Uterus (tissue), 3 donors: ENCODE measurements at regions not wholly inside any gene's neighbourhood (a gene's known extent, or its start where the extent isn't known, plus 50 kb on each side); places are given as distances from the start of the nearest gene placed in this dataset.

Experiments
- DNase-seq, 2 donors: peaks; one replicate each; pipeline ENCODE4 v3.0.0-alpha.2; 2019 to 2020
- H3K27ac ChIP-seq, 2 donors: fragments of 200-600 bp; sonication (generic); 1 replicate in 1 of 2; 2 replicates in 1 of 2; pipeline ENCODE4 v1.5.1; 2016 to 2018
- H3K27me3 ChIP-seq, 2 donors: fragments of 200-600 bp; sonication (generic); one replicate each; pipeline ENCODE4 v1.5.1; 2018 to 2019; ENCODE audit warnings: control low read depth in 1 of 2
- H3K36me3 ChIP-seq, 2 donors: fragments of 200-600 bp; sonication (generic); one replicate each; pipeline ENCODE4 v1.5.1; 2019; ENCODE audit warnings: control low read depth in 1 of 2
- H3K4me1 ChIP-seq, 2 donors: fragments of 200-600 bp; sonication (generic); one replicate each; pipeline ENCODE4 v1.5.1; 2018 to 2019; ENCODE audit warnings: control low read depth in 1 of 2
- H3K4me3 ChIP-seq, 2 donors: fragments of 200-600 bp; sonication (generic); 1 replicate in 1 of 2; 2 replicates in 1 of 2; pipeline ENCODE4 v1.5.1; 2018 to 2019; ENCODE audit warnings: mild to moderate bottlenecking in 1 of 2
- H3K9me3 ChIP-seq, 2 donors: fragments of 200-600 bp; sonication (generic); one replicate each; pipeline ENCODE4 v1.5.1; 2019; ENCODE audit warnings: control low read depth in 1 of 2
- CTCF ChIP-seq, 4 experiments: fragments of 200-600 bp in 2 of 4; fragments of 450-650 bp in 2 of 4; sonication (generic) in 2 of 4; IDR thresholded peaks; one replicate each; pipeline ENCODE4 v1.5.1; 2016 to 2019; ENCODE audit warnings: antibody characterized with exemption in 4 of 4, mild to moderate bottlenecking in 2 of 4, moderate library complexity in 1 of 4
- POLR2A ChIP-seq, 2 donors: fragments of 450-650 bp; IDR thresholded peaks; one replicate each; pipeline ENCODE4 v1.6.1; 2016; ENCODE audit warnings: antibody characterized with exemption in 2 of 2, mild to moderate bottlenecking in 1 of 2, moderate library complexity in 1 of 2
- intact Hi-C: fragments of 100-400 bp; cut with DNase I; formaldehyde crosslinking; loops from one replicate; pipeline ENCODE4 v1.15.1; 2023; ENCODE audit warnings: low total_unique reads
- donor health status: DM: yes; HTN: yes; CAD: no.

DNA sequence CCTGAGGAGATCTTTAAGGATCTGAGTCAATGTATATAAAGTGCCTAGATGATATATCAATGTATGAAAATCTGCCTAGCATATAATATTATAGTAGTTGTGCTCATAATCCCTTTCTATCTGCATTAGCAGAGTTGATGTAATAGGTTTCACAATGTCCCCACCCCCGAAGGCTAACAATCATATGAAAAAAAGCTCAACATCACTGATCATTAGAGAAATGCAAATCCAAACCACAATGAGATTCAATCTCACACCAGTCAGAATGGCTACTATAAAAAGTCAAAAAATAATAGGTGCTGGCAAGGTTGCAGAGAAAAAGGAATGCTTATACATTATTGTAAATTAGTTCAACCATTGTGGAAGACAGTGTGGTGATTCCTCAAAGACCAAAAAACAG lies 147.8 kb upstream of the DPT start:
- Histone ChIP-seq H3K4me1 (peaks cover 0 to 7% of the 10 kb centered on the region in 2 donors), H3K9me3 (no peaks in the 10 kb centered on the region), H3K36me3 (no peaks in the 10 kb centered on the region), H3K4me3 (no peak overlapping the region), H3K27me3 (no peaks in the 10 kb centered on the region), H3K27ac (no peak overlapping the region)
- DNase-seq, result no peak
- TF ChIP-seq POLR2A (IDR thresholded peaks at IDR 0.05) (no peak), CTCF (IDR thresholded peaks at IDR 0.05) (no peak)
- intact Hi-C loops, result no loop called here

DNA sequence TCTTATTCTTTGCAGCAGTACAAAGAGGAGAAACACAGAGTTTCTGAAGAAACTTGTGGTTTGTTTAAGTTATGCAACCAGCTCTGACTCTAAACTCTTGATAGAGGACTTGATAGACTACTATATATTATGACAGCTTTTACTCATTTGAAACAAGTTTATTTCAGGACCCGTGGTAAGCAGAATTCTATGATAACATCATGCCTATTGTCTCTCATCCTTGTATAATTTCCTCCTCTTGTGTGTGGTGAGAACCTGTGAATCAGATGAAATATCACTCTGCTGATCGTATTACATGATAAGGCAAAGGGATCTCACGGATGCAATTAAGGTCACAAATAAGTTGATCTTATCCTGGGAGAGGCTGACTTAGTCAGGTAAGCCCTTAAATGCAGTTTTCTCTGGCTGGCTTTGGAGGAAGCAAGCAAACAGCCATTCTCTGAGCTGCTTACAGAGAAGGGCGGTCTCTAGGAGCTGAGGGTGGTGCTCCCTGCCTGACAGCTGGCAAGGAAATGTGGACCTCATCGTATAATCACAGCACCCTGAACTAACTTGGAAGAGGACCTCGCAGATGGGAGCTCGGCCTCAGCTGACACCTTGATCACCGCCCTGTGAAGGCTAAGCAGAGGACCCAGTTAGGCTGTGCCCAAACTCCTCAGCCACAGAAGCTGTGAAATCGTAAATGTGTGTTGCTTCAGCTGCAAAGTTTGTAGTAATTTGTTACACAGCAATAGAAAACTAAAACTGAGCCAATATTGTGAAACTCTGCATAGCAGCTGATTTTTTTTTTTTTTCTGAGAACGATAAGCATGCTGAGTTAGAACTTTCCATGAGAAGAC lies 151.1 kb upstream of the DPT start:
- TF ChIP-seq CTCF (IDR thresholded peaks at IDR 0.05) (no peak), POLR2A (IDR thresholded peaks at IDR 0.05) (no peak)
- H3K4me3 ChIP-seq, result no peak overlapping the region
- peak overlapping the region; percentile 24 to 70 for H3K27ac ChIP-seq
- no peaks in the 10 kb centered on the region for H3K27me3 ChIP-seq
- no peaks in the 10 kb centered on the region for H3K36me3 ChIP-seq
- intact Hi-C loops, result no loop called here
- peaks cover 0 to 7% of the 10 kb centered on the region in 2 donors for H3K4me1 ChIP-seq
- peak; percentile 39 to 57 for DNase-seq
- no peaks in the 10 kb centered on the region for H3K9me3 ChIP-seq

GRCh38 chr1:168881656-168882260 lies 152.8 kb upstream of the DPT start:
- no peak overlapping the region for H3K4me3 ChIP-seq
- intact Hi-C loops, result no loop called here
- H3K36me3 ChIP-seq, result no peaks in the 10 kb centered on the region
- peak overlapping the region in 1 of 2 donors; percentile 29 for H3K27ac ChIP-seq
- no peak for DNase-seq
- H3K4me1 ChIP-seq, result peaks cover 0 to 7% of the 10 kb centered on the region in 2 donors
- no peaks in the 10 kb centered on the region for H3K9me3 ChIP-seq
- TF ChIP-seq POLR2A (IDR thresholded peaks at IDR 0.05), result no peak
- TF ChIP-seq CTCF (IDR thresholded peaks at IDR 0.05), result no peak
- no peaks in the 10 kb centered on the region for H3K27me3 ChIP-seq

GRCh38 chr1:168887381-168887780 lies 158.4 kb upstream of the DPT start:
- no peak overlapping the region for H3K4me3 ChIP-seq
- no peak overlapping the region for H3K27ac ChIP-seq
- no peak for DNase-seq
- H3K36me3 ChIP-seq, result no peaks in the 10 kb centered on the region
- TF ChIP-seq CTCF (IDR thresholded peaks at IDR 0.05) (no peak), POLR2A (IDR thresholded peaks at IDR 0.05) (no peak)
- no peaks in the 10 kb centered on the region for H3K9me3 ChIP-seq
- no peaks in the 10 kb centered on the region for H3K27me3 ChIP-seq
- no peaks in the 10 kb centered on the region for H3K4me1 ChIP-seq
- intact Hi-C loops, result no loop called here

DNA sequence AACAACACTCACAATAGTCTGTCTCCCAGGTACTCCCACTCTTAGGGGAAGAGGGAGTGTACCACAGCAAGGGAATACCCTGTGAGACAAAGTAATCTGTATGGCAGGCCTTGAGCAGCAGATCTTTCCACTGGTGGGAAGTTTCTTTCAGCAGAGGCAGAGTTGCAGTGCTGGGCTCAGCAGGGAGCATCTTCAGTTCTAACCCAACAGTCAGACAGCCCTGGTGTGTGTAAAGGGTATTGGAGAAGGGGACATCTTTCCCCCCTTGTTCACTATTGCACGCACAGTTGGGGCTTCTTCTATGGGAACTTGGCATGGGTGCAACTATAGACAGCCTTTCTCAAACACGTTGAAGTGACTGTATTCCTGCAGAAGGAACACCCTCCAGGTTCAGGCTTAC lies 159.4 kb upstream of the DPT start:
- DNase-seq, result no peak
- Histone ChIP-seq H3K27me3 (no peaks in the 10 kb centered on the region), H3K4me3 (no peak overlapping the region), H3K4me1 (no peaks in the 10 kb centered on the region), H3K36me3 (no peaks in the 10 kb centered on the region), H3K27ac (no peak overlapping the region), H3K9me3 (no peaks in the 10 kb centered on the region)
- TF ChIP-seq POLR2A (IDR thresholded peaks at IDR 0.05) (no peak), CTCF (IDR thresholded peaks at IDR 0.05) (no peak)
- intact Hi-C loops, result no loop called here
